ENCODE measurements at regions not wholly inside any gene's neighbourhood (a gene's known extent, or its start where the extent isn't known, plus 50 kb on each side); places are given as distances from the start of the nearest gene placed in this dataset.

DNA sequence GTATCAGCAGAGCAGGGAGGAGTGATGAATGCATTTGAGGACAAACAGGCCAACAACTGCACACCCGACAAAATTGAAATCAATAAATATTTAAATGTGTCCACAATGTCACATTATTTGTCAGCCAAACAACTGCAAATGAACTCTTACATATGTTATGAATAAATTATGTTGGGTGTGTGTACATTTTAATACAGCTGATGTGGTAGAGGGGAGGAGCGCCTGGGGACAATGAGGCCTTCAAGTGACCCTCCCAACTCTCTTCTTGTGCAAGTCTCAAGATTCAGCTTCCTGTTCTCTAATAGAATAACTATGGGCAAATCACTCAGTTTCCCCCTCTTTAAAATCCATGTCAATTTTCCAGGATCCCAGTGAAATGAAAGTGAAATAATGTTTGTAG is 303.2 kb downstream of the TSHZ3 start:
- TF ChIP-seq, protein P1, sequence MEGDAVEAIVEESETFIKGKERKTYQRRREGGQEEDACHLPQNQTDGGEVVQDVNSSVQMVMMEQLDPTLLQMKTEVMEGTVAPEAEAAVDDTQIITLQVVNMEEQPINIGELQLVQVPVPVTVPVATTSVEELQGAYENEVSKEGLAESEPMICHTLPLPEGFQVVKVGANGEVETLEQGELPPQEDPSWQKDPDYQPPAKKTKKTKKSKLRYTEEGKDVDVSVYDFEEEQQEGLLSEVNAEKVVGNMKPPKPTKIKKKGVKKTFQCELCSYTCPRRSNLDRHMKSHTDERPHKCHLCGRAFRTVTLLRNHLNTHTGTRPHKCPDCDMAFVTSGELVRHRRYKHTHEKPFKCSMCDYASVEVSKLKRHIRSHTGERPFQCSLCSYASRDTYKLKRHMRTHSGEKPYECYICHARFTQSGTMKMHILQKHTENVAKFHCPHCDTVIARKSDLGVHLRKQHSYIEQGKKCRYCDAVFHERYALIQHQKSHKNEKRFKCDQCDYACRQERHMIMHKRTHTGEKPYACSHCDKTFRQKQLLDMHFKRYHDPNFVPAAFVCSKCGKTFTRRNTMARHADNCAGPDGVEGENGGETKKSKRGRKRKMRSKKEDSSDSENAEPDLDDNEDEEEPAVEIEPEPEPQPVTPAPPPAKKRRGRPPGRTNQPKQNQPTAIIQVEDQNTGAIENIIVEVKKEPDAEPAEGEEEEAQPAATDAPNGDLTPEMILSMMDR (IDR thresholded peaks at IDR 0.05) = no peak
- TF ChIP-seq RCOR1 (IDR thresholded peaks at IDR 0.05; ENCODE audit: low read depth, low read length) = no peak
- no peak for TF ChIP-seq JUNB (IDR thresholded peaks at IDR 0.05)
- no peak for TF ChIP-seq SMC3 (IDR thresholded peaks at IDR 0.05)
- no peak for TF ChIP-seq ZSCAN20 (CRISPR knock-in tag; IDR thresholded peaks at IDR 0.05)
- no peak for TF ChIP-seq POLR2A (IDR thresholded peaks at IDR 0.05; ENCODE audit: low read length)
- no peak for TF ChIP-seq MYC (IDR thresholded peaks at IDR 0.05; ENCODE audit: borderline replicate concordance, low read length)
- no peak for TF ChIP-seq CEBPB (IDR thresholded peaks at IDR 0.05)
- no peak for TF ChIP-seq GATA3 (IDR thresholded peaks at IDR 0.05; ENCODE audit: borderline replicate concordance)
